ENCODE measurements at regions not wholly inside any gene's neighbourhood (a gene's known extent, or its start where the extent isn't known, plus 50 kb on each side); places are given as distances from the start of the nearest gene placed in this dataset.

- no peak overlapping the region for H3K9ac ChIP-seq (ENCODE audit: low read length)
- H3K9me3 ChIP-seq (ENCODE audit: insufficient read depth, low read length): no peaks in the 10 kb centered on the region
- no peak overlapping the region for H3K4me3 ChIP-seq (ENCODE audit: low read length)
- no peak overlapping the region for H3K27ac ChIP-seq (ENCODE audit: low read length)
- H4K20me1 ChIP-seq (ENCODE audit: insufficient read depth, low read length): no peaks in the 10 kb centered on the region
- H3K4me1 ChIP-seq (ENCODE audit: low read length): no peaks in the 10 kb centered on the region
- no peak overlapping the region for H3K4me2 ChIP-seq (ENCODE audit: low read length)
- TF ChIP-seq EZH2phosphoT487 (IDR thresholded peaks at IDR 0.05; ENCODE audit: low read depth): no peak
- H2AFZ ChIP-seq (ENCODE audit: low read depth, low read length): no peak overlapping the region
- H3K79me2 ChIP-seq (ENCODE audit: low read length): no peaks in the 10 kb centered on the region
- no peaks in the 10 kb centered on the region for H3K36me3 ChIP-seq (replicated peaks; ENCODE audit: low read depth, low read length)
- H3K27me3 ChIP-seq (ENCODE audit: low read depth, low read length): peaks cover 5% of the 10 kb centered on the region
Observed at GRCh38 chr12:69087986-69088385, 151.4 kb upstream of the CPSF6 start.

- Histone ChIP-seq H3K27ac (ENCODE audit: low read length) (no peak overlapping the region), H3K4me2 (ENCODE audit: low read length) (no peak overlapping the region), H3K27me3 (ENCODE audit: low read depth, low read length) (peaks cover 7% of the 10 kb centered on the region), H3K4me3 (ENCODE audit: low read length) (no peak overlapping the region), H3K9ac (ENCODE audit: low read length) (no peak overlapping the region), H4K20me1 (ENCODE audit: insufficient read depth, low read length) (no peaks in the 10 kb centered on the region), H3K79me2 (ENCODE audit: low read length) (no peaks in the 10 kb centered on the region), H3K9me3 (ENCODE audit: insufficient read depth, low read length) (no peaks in the 10 kb centered on the region), H3K4me1 (ENCODE audit: low read length) (no peaks in the 10 kb centered on the region), H2AFZ (ENCODE audit: low read depth, low read length) (no peak overlapping the region), H3K36me3 (replicated peaks; ENCODE audit: low read depth, low read length) (no peaks in the 10 kb centered on the region)
- TF ChIP-seq CTCF (IDR thresholded peaks at IDR 0.05; ENCODE audit: low read depth, low read length): no peak
- no peak for TF ChIP-seq EZH2phosphoT487 (IDR thresholded peaks at IDR 0.05; ENCODE audit: low read depth)
Observed at GRCh38 chr12:69090722-69091121, 148.6 kb upstream of the CPSF6 start.

GRCh38 chr12:69091442-69092017, 147.8 kb upstream of the CPSF6 start:
- Histone ChIP-seq H3K27ac (ENCODE audit: low read length) (no peak overlapping the region), H3K9me3 (ENCODE audit: insufficient read depth, low read length) (no peaks in the 10 kb centered on the region), H3K4me3 (ENCODE audit: low read length) (no peak overlapping the region), H3K27me3 (ENCODE audit: low read depth, low read length) (peaks cover 11% of the 10 kb centered on the region), H3K79me2 (ENCODE audit: low read length) (no peaks in the 10 kb centered on the region), H3K4me1 (ENCODE audit: low read length) (no peaks in the 10 kb centered on the region), H3K4me2 (ENCODE audit: low read length) (no peak overlapping the region), H2AFZ (ENCODE audit: low read depth, low read length) (no peak overlapping the region), H4K20me1 (ENCODE audit: insufficient read depth, low read length) (no peaks in the 10 kb centered on the region), H3K36me3 (replicated peaks; ENCODE audit: low read depth, low read length) (no peaks in the 10 kb centered on the region), H3K9ac (ENCODE audit: low read length) (no peak overlapping the region)
- TF ChIP-seq EZH2phosphoT487 (IDR thresholded peaks at IDR 0.05; ENCODE audit: low read depth) (no peak), CTCF (IDR thresholded peaks at IDR 0.05; ENCODE audit: low read depth, low read length) (no peak)

GRCh38 chr12:69092137-69092536, 147.2 kb upstream of the CPSF6 start:
- Histone ChIP-seq H3K27me3 (ENCODE audit: low read depth, low read length) (peaks cover 16% of the 10 kb centered on the region), H3K79me2 (ENCODE audit: low read length) (no peaks in the 10 kb centered on the region), H3K27ac (ENCODE audit: low read length) (no peak overlapping the region), H3K4me2 (ENCODE audit: low read length) (no peak overlapping the region), H3K4me1 (ENCODE audit: low read length) (no peaks in the 10 kb centered on the region), H3K9me3 (ENCODE audit: insufficient read depth, low read length) (no peaks in the 10 kb centered on the region), H3K4me3 (ENCODE audit: low read length) (no peak overlapping the region), H2AFZ (ENCODE audit: low read depth, low read length) (no peak overlapping the region), H4K20me1 (ENCODE audit: insufficient read depth, low read length) (no peaks in the 10 kb centered on the region), H3K36me3 (replicated peaks; ENCODE audit: low read depth, low read length) (no peaks in the 10 kb centered on the region), H3K9ac (ENCODE audit: low read length) (no peak overlapping the region)
- TF ChIP-seq CTCF (IDR thresholded peaks at IDR 0.05; ENCODE audit: low read depth, low read length) (no peak), EZH2phosphoT487 (IDR thresholded peaks at IDR 0.05; ENCODE audit: low read depth) (no peak)

All from OCI-LY3 (cell line).